ENCODE measurements at regions not wholly inside any gene's neighbourhood (a gene's known extent, or its start where the extent isn't known, plus 50 kb on each side); places are given as distances from the start of the nearest gene placed in this dataset.

DNA sequence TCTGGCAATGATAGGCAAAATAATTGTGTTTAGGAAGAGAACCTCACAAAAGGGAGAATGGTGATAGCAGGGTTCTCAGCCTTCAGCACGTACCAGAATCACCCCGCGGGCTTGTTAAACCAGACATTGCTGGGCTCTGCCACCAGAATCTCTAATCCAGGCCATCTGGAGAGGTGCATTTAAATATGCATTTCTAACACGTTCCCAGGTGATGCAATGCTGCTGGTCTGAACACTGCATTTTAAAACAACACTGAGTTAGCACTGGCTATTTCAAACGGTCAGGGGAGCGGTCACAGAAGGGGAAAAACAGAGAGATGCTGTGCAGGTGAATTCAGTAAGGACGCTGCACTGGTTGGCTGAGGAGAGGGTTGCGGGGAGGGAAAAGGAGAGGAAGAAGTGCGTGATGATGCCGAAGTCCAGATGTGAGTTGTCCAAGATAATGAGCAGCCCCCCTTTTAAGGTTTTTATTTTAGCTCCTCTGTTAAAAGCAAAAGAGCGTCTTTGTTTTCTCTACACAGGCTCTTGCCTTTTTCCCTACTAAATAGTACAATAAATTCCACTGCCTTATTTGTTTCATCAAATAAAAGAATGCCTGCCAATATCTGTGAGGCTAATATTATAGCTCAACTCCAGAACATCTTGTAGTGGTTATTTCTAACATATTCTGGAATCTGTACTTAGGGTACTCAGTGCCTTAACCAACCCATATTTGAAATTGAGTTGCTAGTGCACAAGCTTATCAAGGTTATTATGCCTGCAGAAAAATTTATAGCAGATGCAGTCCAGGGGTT lies 109.6 kb upstream of the POU2AF2 start:
- DNase-seq: no peak

DNA sequence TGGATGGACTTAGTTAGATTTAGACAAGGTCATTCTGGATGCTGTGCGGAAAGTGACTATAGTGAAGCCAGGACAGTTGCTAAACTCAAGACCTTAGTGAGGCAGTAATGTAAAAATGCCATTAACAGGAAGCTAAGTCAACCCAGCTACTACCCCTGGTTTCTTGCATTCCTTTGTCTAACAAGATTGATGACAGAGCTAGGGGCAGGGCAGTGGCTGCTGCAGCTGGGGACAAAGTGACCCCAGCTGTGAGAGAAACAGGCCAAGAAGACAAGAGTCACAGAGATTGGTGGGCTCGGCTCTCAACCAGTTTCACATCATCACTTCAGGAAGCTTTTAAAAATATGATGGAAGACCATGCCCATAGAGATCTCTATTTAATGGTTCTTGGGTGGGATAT lies 110.4 kb upstream of the POU2AF2 start:
- DNase-seq: no peak

DNA sequence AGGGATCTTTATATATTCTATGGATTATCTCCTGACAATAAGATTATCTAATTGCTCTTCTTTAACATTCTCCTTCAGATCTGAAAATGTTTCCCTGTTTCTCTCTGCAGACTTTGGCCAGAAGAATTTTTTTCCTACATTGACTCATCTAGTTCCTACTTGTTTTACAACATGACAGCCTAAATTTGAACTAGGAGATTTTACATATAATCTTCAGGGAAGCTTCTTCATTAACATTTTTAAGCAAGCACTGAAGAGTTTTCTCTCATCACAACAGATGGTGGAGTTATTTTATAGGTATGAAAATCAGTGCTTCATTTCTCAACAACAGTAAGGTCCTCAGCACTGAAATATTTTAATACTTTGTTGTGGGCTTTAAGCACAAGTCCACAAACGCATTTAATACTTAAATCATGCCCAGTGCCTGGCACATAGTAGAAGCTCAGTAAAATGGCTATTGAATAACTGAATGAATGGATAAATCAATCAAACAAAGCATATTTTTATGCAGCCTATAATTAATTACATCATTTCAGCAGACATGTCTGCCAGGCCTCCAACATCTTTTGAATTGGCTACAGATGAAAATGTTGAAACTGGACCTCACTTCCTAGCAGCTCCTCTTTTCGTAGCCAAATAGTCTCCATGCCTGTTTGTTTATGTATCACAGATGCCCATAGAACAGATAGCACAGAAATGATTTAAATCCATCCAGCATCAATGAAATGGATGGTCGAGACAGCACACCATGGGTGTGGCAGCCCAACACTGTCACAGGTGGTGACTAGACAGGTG lies 117.3 kb upstream of the POU2AF2 start:
- DNase-seq: no peak

DNA sequence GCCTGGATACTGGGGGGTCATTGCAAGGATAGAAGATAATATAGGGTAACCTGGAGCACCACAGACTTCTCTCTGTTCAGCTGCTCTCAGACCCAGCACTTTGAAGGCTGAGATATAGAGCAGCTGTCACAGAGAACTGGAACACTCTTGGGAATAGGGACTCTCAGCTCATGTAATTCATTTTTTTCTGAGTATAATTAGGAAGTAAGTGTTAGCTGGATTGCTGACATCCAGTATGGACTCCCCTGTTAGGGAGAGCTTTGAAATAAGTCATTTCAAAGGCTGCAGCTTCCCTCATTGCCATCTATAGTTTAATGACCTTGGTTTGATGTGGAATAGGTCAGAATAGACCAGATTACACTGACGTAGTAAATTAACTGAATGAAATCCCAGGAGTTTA lies 120.8 kb upstream of the POU2AF2 start:
- DNase-seq: no peak

DNA sequence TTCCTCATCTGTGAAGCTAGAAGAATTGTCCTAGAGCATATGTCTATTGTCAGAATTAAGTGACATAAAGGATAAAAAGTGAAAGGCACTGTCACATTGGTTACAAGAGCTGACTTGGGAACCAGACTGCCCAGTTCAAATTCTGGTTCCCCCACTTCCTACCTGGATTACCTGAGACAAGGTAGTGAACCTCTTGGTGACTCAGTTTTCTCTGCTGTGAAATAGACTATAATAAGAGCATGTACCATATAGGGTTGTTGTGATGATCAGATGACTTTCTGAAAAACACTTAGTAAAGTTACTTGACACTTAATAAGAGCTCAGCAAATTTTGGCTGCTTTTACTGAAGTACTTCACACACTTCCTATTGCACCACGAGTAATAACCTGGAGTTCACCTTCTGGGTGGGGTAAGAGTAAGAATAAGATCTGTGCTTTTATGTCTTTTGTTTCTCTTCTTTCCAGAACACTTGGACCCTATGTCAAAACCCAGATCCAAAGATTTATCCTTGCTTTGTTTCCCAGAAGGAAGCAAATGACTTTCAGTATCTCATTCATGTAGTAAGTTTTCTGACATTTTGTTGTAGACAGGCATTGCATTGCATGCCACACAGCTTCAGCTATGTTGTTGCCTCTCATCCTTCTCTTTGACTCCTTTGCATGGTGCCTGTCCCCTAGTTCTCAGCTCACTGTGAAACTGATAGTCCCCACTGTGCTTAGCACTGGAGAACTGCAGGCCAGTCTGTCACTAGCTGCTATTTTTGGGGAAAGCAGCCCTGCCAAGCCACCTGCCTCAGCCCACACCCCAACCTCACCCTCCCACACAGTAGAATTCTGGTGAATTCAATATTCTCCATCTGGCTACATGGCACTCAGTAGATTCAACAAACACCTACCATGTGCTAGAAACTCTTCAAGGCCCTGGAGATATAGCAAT lies 121.8 kb upstream of the POU2AF2 start:
- DNase-seq: no peak

DNA sequence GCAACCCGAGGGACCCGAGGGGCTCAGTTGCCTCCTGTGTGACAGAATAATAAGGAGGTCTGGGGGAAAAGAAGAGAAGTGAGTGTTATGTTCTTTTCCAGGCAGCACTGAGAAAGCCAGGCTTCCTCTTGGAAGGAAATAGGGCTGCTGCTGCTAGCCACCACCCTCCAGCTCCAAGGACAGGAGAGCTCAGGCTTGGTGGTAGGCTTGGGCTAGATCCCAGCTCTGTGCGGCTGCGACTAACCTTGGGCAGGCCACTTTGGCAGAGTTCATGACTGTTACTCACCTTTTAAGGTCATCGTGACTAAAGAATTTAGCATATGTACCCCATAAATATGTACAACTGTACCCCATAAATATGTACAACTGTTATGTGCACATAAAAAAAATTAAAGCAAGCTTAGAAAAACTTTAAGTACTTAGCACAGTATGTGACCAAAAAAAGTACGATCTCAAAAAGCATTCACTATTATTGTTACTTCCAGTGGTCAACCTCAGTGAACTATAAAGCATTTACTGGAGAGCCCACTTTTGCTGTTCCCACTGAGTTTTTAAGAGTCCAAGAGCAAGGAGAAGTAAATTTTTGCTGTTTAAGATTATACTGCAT lies 124.7 kb upstream of the POU2AF2 start:
- DNase-seq: no peak

DNA sequence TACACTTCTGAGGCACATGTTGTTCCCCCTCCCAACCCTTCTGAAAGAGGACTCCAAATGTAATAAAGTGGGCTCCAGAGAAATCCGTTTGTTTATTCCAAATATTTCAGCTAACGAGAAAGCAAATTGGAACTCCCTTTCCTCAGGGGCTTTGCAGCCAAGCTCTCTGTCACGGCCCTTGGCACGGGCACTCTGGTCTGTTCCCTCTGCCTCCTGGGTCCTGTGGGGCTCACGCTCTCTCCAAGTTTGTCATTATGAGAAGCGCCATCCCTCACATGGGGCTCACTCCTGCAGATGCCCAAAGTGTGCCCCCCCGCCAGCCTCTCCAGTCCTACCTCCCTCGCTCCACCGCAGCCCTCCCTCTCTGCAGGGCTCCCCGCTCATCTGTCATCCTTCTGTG lies 125.4 kb upstream of the POU2AF2 start:
- no peak for DNase-seq

DNA sequence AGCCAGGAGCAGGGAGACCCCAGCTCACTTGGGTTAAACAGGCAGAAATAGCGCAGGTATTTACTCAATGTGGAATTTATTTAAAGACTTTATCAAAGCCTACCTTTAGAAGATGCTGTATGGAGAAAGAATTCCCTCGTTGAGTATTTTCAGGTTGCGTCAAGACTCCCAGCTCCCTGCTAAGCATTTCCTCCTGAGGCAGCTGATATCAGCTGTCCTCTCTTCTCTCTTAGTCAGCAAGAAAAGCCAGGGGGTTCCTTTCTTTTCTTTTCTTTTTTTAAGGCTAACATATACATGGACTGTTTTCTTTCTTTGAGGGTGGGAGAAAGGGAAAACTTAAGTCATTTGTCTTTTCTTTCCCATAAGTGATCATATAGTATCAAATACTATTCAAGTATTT lies 125.8 kb upstream of the POU2AF2 start:
- DNase-seq: no peak

DNA sequence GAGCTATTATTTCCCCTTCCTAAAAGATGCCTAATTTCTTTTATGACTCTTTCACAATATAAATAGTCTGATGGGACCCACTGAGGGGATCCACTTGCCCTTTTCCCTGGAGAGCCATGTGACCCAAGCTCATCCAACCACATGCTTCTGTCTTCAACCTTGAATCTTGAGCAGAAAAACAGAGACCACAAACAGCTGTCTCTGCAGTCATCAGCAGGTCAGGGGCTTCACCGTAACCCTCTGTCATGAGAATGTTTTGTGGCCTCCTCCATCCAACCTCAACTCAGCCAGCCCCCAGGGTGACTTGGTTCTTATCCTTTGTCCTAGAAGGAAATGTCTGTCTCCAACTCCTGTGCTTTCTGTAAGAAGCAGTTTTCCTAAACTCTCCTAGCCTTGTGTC lies 129.6 kb upstream of the POU2AF2 start:
- no peak for DNase-seq

DNA sequence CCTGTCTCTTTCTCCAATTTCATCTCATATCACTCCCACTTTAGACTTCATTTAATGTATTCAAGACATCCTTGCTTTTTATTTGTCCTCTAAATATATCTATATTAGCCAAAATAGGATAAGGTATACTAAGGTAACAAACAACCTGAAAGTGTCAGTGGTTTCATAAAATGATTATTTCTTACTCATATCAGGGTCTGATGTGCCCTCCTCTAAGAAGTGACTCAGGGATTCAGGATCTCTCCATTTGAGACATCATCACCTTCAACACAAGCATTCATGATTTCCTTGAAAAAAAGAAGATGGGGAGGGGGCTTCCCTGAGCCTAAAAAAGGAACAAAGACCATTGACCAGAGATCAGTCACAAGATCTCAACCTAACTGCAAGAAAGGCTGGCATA lies 131.4 kb upstream of the POU2AF2 start:
- no peak for DNase-seq

DNA sequence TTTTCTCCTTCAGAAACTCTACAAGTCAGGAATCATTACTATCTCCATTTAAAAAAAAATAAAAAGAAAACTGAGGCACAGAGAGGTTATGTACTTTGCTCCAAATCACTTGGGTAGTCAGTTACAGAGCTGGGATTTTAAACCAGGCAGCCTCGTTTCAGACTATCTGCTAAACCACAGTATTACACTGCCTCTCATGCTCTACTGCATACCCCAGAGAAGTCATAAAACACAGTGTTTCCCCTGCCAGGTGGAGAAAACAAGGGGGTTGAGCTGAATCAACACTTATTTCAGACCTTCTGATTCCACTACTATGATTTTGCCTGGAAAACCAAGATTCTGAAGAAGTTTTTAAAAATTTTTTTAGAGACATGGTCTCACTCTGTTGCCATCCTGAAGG lies 132.9 kb upstream of the POU2AF2 start:
- no peak for DNase-seq

DNA sequence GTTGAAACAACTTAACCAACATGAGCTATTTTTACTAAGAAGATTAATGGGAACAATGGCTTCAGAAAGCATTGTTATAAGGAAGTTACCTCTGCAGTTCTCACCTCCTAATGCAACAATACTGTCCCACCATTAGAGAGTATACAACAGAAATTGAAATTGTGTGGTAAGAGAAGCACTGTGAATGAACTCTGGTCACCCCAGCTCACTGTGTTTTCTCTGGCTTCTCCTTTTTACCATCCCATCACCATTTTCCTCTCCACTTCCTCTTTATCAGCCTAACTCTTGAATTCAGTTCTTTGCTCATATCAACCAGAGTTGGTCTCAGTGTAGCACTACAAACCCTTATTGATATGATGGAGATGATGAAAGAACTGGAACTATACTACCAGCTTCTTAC lies 138.0 kb upstream of the POU2AF2 start:
- no peak for DNase-seq

DNA sequence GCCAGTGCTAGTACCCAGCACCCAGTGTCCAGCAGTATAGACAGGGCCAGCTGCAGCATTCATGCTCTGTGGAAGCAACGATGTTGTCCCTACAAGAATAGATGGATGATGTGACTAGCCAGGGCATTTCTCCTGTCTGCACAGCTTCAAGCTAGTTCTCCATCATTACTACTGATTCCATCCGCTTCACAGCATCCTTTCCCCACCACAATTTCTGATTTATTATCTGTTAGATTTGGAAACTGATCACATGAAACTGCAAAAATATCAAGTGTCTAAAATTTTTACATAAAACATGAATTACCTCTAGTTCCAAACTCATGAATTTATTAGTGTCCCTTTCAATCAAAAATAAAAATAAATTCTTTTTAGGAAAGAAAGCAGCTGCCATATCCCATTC lies 138.9 kb upstream of the POU2AF2 start:
- no peak for DNase-seq

DNA sequence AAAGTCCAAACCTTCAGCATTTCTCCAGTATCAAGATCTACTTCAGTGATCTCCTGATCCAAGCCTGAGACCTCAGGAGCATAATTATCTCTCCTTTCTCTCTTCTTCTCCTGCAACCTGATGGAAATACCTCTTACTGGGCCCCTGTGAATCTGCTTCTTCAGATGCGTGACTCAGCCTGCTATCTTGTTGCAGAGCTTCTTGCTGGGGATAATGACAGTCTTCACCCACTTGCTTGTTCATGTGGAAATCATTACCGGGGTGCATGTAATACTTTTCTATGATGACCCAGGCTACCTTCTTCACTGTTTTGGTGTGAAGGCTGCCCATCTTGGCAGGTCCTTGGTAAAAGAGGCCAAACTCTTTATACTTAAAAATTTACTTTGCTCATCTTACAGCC lies 140.0 kb upstream of the POU2AF2 start:
- DNase-seq: no peak

DNA sequence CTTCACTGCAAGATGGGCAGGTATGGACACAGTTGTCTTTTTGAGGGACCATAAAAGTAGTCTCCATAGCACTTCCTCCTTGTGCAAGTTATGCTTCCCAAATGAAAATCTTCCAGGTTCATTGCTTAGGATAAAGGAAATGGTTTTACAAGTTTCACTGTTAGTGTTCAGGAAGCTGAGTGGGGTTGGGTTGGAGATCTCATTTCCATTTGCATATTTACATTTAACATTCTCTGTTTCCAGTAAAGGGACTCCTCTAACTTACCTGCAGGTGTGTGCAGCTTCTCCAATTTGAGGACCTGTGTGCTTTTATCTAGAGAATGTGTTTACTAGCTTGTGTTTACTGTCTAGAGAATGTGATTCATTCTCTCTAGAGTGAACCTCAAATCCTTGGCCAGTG lies 141.3 kb upstream of the POU2AF2 start:
- DNase-seq: no peak

DNA sequence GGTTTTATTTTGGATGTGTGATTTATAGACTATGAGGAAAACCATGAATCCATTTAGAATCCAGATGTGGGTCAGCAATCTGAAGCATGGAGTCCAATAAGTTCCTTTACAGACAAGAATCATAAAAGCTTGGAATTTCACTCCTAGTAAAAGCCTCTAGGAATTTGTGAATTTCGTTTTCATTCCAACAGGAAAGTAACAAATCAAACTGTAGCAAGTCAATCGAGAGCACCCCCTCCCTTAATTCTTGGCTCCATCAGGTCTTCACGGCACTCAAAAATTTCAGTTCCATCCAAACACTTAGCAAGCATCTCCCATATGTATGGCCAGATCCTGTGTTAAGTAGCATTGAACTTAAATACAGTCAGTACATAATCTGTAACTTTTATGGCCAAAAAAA lies 143.6 kb upstream of the POU2AF2 start:
- no peak for DNase-seq

DNA sequence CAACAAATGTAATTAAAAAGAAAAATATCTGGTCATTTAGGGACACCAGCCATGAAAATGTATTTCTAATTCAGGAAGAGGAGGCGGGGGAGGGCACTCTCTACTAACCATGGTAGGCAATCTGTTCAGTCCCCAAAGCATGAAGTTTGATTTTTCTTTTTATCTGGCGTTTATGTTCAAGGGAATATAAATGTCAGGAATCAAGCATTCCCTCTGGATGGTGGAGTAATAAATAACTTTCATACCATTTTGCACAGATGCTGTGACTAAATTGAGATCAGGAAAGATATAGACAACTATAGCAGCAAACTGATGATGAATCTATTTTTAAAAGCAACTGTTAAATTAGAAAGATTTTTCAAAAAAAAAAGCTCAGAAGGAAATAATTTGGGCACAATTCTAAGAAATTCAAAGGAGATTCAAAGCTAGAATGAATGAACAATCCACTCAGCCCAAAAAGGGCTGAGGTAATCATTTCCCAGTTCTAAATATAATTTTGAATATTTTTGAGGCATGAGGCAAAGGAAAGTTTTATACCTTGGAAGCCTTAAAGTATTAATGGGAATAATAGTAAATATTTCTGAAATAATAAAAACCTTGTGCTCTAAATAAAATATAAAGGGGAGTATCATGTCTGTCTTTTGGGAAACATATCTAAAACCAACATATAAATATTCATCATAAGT lies 146.4 kb upstream of the POU2AF2 start:
- DNase-seq: no peak

DNA sequence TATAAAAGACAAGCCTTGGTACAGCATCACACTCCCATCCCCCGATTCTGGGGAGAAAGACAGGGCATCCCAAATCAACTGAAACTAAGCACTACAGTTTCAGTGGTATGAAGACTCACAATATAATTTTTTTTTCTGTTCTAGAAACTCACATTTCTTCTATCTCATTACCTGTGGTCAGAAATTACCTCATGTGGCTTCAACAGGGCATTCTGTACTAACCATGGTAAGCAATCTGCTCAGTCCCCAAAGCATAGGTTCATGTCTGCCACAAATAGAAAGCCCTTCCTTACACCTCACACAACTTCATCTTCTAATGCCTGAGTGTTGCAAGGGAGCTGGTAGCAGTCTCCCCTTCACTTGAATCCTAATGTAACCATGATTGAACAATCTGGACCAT lies 147.4 kb upstream of the POU2AF2 start:
- DNase-seq: no peak

DNA sequence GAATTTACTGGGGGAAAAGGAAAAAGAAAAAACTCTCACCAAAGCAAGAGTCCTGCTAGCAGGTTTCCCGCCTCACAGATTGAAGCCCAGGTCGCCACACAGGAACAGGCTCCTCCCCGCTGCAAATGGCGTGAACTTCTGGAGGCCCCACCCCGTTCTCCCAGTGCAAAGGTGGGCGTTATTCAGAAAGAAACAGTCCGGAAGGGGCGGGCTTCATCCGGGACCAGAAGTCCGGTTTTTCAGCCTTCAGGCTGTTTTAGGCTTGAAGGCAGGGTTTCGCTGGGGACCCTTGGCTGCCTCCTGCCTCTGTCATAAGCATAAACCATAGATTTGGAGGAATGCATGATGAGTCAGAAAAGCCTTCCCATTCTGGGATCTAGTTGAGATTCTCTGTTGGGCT lies 148.3 kb upstream of the POU2AF2 start:
- no peak for DNase-seq

DNA sequence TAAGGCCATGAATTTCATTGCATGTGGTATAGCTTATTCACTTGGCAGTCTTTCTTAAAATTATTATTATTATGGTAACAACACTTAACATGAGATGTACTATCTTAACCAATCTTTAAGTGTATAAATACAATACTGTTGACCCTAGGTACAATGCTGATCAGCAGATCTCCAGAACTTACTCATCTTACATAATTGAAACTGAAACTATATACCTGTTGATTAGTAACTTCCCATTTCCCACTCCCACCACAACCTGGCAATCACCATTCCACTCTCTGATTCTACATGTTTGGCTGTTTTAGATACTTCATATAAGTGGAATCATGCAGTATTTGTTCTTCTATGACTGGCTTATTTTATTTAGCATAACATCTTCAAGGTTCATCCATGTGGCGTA lies 150.2 kb upstream of the POU2AF2 start:
- no peak for DNase-seq

DNA sequence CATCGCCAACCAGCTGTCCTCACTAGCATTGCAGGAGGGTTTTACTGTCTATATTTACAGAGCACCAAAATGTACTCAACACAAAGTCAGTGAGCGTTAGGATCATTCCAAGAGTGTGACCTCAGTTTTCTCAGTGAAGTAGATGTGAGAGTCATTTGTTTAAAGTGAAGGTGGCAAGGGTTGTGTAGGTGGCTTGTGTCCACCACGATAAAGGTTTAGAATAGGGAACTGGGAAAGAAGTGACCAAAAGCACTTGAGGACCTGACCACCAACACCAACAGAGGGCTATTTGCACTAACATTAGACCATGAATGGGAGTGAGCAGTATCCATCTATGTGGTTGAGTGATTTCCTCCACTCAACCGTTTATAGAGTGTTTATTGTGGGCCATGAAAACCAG lies 152.5 kb upstream of the POU2AF2 start:
- DNase-seq: no peak

DNA sequence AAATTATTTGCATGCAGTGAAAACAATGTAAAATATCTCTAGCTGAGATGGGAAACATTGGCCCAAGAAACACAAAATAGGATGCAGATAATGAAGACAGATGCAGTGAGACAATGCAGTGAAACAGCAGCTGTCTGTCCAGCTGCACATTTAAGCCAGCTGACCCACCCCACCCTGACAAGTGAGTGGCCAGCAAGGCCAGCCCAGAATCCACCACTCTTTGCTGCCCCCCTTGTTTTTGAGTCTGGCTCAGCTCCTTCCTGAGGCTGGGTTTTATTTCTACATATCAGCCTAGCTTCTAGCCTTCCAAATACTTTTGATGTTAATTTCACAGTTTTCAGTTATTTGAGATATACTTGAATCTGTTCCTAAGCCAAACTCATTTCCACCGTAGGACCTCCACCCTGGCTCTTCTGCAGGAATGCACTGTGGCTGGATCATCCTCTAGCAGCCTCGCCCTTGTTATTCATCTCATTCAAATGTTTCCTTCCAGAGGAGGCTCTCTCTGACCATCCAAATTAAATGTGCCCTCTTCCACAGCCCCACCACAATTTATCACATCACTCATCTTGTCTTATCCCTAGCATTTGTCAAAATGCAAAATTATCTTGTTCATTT lies 154.1 kb upstream of the POU2AF2 start:
- DNase-seq: no peak

Measured in NCI-H345 (cell line).